Stomach (tissue), 4 donors: ENCODE measurements at regions not wholly inside any gene's neighbourhood (a gene's known extent, or its start where the extent isn't known, plus 50 kb on each side); places are given as distances from the start of the nearest gene placed in this dataset.

Experiments
- POLR2A ChIP-seq, 4 donors: fragments of 450-650 bp; IDR thresholded peaks; one replicate each; pipeline ENCODE4 v1.6.1; 2016; ENCODE audit warnings: antibody characterized with exemption in 4 of 4, control low read depth in 2 of 4, mild to moderate bottlenecking in 1 of 4, moderate library complexity in 1 of 4
- POLR2AphosphoS5 ChIP-seq, 3 donors: sonication (generic); formaldehyde crosslinking; IDR thresholded peaks; one replicate each; pipeline ENCODE4 v1.6.1; 2016; ENCODE audit warnings: antibody characterized with exemption in 3 of 3
- TF ChIP-seq, protein P1 (sequence below), 7 experiments: fragments of 450-650 bp in 4 of 7; fragments of 200-600 bp in 3 of 7; sonication (generic) in 3 of 7; IDR thresholded peaks; one replicate each; pipeline ENCODE4 v1.5.1; 2016 to 2019; ENCODE audit warnings: antibody characterized with exemption in 7 of 7, control low read depth in 2 of 7, mild to moderate bottlenecking in 1 of 7

DNA sequence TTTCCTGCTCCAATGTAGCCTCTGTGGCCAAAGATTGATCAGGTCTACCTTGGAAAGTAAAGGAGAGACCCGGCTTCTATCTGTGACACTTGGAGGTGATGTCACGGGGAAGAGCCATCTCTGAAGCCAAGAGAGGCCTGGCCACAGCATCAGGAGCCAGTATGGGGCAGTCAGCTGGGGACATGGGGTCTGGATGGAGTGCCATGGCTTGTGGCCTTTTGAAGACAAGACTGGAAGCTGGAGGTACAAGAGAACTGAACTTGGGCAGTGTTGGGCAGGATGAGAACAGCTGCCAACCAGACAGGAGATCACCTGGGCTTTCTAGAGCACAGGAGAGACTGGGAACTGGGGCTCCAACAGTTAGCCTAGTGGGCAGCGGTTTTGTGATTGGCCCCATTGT lies 190.7 kb downstream of the TENT4A start:
- TF ChIP-seq, protein P1, sequence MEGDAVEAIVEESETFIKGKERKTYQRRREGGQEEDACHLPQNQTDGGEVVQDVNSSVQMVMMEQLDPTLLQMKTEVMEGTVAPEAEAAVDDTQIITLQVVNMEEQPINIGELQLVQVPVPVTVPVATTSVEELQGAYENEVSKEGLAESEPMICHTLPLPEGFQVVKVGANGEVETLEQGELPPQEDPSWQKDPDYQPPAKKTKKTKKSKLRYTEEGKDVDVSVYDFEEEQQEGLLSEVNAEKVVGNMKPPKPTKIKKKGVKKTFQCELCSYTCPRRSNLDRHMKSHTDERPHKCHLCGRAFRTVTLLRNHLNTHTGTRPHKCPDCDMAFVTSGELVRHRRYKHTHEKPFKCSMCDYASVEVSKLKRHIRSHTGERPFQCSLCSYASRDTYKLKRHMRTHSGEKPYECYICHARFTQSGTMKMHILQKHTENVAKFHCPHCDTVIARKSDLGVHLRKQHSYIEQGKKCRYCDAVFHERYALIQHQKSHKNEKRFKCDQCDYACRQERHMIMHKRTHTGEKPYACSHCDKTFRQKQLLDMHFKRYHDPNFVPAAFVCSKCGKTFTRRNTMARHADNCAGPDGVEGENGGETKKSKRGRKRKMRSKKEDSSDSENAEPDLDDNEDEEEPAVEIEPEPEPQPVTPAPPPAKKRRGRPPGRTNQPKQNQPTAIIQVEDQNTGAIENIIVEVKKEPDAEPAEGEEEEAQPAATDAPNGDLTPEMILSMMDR (IDR thresholded peaks at IDR 0.05) = no peak
- no peak for TF ChIP-seq POLR2A (IDR thresholded peaks at IDR 0.05)
- no peak for TF ChIP-seq POLR2AphosphoS5 (IDR thresholded peaks at IDR 0.05)
